Left ventricle myocardium superior (tissue), 1 donor: ENCODE measurements at regions not wholly inside any gene's neighbourhood (a gene's known extent, or its start where the extent isn't known, plus 50 kb on each side); places are given as distances from the start of the nearest gene placed in this dataset.
A peak's percentile ranks its signal among the peaks of the same experiment; 100 is the strongest.
"Not testable (repeated sequence)": the region's sequence is repeated elsewhere in the genome, so short reads cannot be mapped to it uniquely, and the experiment has no call there.

ENCODE experiments used
- ATAC-seq: fragments of 200-7000 bp; cut with Tn5 transposase; one replicate; pipeline ENCODE4 v1.9.1; 2020; ENCODE audit warnings: mild to moderate bottlenecking, moderate library complexity
- DNase-seq: peaks from one replicate; pipeline ENCODE4 v3.0.0-alpha.2; 2020
- intact Hi-C: fragments of 100-400 bp; cut with micrococcal nuclease; formaldehyde crosslinking; loops from one replicate; pipeline ENCODE4 v1.11.0; 2022
- donor health status: DM: no; HTN: yes; CAD: no; lungs with severe emphysema.

- DNase-seq (no peak), ATAC-seq (no peak)
- intact Hi-C loops, result no loop called here
These were observed 304.3 kb upstream of the PLD5 start for GRCh38 chr1:242828828-242829227.

- intact Hi-C loops, result no loop called here
- no peak for DNase-seq
- peak; percentile 19 for ATAC-seq
These were observed 303.7 kb upstream of the PLD5 start for GRCh38 chr1:242828199-242828598.

DNA sequence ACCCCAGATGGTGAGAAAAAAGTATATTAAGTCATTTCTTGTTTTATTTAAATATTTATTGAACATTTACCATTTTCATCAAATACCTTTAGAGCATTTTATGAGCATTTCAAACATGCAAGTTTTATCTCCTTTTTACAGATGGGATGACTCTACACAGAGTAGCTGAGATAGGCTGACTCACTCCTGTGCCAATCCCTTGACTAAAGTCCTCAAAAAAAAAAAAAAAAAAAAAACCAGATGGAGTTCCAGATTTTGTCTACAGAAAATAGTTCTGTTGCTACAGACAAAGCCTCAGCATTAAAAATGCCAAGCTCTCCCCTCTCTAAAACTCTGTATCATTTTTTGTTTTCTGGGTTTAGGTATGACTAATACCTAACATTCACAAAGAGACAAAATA lies 303.0 kb upstream of the PLD5 start:
- ATAC-seq (no peak), DNase-seq (no peak)
- intact Hi-C loops, result no loop called here

DNA sequence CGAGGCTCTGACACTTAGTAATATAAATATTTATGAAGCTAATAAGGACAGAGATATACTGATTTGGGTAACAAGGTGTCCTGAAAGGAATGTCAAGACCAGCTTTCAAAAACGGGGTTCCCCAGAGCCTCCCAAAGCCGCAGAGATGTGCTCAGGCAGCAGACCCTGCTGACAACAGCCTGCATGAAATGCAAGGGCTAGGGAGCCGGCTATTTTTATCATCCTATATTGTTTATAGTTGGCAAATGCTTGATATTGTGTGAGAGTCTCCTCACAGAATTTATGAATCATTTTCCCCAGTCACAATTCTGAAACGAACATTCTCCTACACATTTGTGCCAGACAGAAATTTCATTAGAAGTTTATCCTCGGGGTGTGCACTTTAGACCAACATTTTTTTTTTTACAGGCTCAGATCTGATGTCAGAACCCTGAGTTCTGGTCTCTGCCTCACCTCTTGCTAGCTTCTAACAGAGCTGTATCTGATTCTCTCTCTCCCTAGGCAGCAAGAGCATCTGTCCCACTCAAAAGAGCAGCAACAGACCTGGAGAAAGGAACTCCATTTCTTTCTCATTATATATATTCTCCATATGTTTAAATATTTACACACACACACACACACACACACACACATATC lies 302.3 kb upstream of the PLD5 start:
- ATAC-seq, result no peak

GRCh38 chr1:242824435-242824834 lies 299.9 kb upstream of the PLD5 start:
- intact Hi-C loops, result no loop called here
- DNase-seq, result no peak

More for the DNA sequence above, 302.3 kb upstream of the PLD5 start:
- no peak for DNase-seq
- intact Hi-C loops, result no loop called here

GRCh38 chr1:242813490-242814091 lies 289.1 kb upstream of the PLD5 start:
- DNase-seq, result no peak
- intact Hi-C loops, result no loop called here
- no peak for ATAC-seq

More at GRCh38 chr1:242824435-242824834, 299.9 kb upstream of the PLD5 start:
- ATAC-seq, result no peak

DNA sequence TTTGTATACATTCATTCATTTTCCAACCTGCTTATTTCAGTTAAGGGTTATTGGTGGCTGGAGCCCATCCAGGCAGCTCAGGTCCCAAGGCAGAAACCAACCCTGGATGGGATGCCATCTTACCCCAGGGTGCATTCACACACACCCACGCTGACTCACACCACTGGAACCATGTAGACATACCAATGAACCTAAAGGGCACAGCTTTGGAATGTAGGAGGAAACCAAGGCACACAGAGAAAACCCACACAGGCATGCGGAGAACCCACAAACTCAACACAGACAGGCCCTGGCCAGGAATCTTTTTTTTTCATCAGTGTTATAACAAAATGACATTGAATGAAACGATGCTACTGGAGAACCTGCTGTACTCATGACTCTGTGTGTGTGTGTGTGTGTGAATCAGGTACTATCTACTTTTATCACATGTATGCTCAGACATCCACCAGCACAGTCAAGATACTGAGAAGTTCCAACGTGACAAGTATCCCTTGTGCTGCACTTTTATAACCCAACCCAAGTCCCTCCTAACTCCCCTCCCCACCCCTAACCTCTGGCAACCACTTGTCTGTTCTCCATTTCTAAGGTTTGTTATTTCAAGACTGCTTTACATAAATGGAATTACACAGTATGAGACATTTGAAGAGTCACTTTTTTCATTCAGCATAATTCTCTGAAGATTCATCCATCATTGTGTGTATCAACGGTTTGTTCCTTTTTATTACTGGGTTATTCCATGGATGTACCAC lies 286.8 kb upstream of the PLD5 start:
- DNase-seq (no peak), ATAC-seq (no peak)
- intact Hi-C loops, result no loop called here

GRCh38 chr1:242806324-242806723 lies 281.8 kb upstream of the PLD5 start:
- intact Hi-C loops, result no loop called here
- ATAC-seq (no peak), DNase-seq (no peak)

- ATAC-seq, intact Hi-C loops, DNase-seq: not testable (repeated sequence)
These were observed 280.9 kb upstream of the PLD5 start for GRCh38 chr1:242805360-242805759.

DNA sequence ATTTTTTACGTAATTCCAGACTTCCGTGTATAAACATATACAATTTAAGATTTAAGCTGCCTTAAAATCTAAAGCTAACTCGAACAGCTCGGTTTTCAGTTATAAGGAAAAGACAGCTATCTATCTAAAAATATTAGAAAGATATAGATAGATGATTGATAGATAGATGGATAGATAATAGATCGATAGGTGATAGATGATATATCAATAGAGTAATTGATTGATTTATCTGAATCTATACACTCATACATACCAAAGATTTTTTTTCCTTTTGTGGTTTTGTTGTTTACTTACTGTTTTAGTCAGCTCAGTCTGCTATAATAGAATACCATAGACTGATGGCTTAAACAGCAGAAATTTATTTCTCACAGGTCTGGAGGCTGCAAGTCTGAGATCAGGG lies 278.5 kb upstream of the PLD5 start:
- intact Hi-C loops, result no loop called here
- ATAC-seq, result no peak
- no peak for DNase-seq

- intact Hi-C loops, result no loop called here
- DNase-seq (no peak), ATAC-seq (no peak)
These were observed 276.0 kb upstream of the PLD5 start for GRCh38 chr1:242800521-242800920.

GRCh38 chr1:242797856-242798255 lies 273.4 kb upstream of the PLD5 start:
- intact Hi-C loops, result no loop called here
- DNase-seq, result no peak

DNA sequence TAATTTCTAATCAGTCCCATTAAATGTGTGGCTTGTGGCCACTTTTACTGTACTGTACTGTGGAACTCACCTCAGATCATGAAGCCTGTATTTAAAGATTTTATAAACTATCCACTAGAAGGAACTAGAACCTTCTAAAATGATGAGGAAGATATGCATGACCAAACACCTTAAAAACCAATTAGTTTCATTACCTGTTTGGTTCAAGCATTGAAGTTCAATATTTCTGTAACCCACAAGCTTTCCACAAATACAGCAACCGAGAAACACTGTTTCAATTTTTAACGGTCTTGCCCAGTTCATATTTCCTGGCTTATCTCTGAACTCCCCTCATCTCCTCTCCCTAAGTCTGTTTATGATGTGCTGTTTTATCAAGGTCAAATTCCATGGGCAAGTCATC lies 264.3 kb upstream of the PLD5 start:
- ATAC-seq, result no peak
- DNase-seq, result no peak
- intact Hi-C loops, result no loop called here

More at GRCh38 chr1:242797856-242798255, 273.4 kb upstream of the PLD5 start:
- ATAC-seq, result no peak

- ATAC-seq (no peak), DNase-seq (no peak)
- intact Hi-C loops, result no loop called here
These were observed 263.5 kb upstream of the PLD5 start for GRCh38 chr1:242787968-242788367.

DNA sequence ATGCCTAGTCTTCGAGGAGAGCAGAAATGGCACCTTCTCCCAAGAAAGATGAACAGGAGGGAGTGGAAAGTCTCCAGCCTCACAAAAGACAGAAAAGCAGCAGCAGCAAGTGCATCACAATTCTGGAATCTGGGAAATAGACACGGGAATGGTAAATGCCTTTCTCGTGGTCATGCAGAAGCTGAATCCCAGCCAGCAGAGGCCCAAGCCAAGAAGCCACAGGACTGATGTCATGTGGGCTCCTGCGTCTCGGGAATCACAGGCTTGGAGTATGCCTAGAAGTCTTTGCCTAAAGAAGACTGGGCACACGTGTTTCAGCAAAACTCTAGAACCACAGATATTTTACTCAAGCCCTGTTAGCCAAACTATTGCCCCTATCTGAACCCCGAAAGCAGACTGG lies 260.3 kb upstream of the PLD5 start:
- no peak for ATAC-seq
- DNase-seq, result no peak
- intact Hi-C loops, result no loop called here

DNA sequence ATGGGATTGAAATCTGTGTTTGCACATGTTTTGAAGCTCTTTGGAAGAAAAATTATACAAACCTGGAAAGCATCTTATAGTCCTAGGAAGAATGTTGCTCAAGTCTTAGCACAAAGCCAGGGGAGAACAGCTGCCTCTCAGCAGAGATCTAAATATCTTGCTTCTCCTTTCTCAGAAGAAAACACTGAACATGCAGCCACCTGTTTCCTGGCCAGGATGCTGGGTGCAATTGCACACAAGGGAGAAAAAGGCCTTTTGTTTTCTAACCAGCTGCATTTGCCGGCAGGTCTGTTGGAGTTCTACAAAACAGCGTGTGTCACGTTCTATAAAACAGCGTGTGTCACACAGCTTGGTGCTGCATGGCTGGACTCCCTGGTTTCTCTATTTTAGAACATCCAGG lies 259.6 kb upstream of the PLD5 start:
- ATAC-seq, result no peak
- intact Hi-C loops, result no loop called here
- no peak for DNase-seq

DNA sequence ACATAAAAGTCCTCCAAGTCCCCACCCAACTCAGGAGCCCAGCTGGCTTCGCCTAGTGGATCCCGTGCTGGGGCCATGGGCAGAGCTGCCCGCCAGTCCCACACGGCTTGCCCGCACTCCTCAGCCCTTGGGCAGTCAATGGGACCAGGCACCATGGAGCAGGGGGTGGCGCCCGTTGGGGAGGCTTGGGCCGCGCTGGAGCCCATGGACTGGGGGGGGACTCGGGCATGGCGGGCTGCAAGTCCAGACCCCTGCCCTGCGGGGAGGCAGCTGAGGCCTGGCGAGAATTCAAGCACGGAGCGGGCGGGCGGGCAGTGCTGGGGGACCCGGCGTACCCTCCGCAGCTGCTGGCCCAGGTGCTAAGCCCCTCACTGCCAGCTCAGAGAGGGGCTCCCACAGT lies 249.8 kb upstream of the PLD5 start:
- ATAC-seq (no peak), DNase-seq (no peak)
- intact Hi-C loops, result no loop called here

DNA sequence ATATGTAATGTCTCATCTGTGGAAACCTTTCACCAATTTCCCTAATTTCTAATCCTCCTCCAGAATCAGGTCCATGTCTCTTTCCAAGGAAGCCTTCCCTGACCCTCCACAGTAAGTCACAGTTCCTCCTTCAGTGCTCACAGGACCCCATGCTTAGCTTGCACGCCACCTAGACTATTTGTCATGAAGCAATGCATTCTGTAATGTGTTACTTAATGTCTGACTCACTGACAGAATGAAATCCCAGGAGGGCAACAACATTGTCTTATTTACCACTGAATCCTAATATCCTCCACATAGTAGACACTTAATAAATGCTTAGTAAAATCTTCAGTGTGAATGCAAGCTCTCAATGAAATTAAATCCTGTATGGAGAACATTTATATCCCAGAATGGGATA lies 245.9 kb upstream of the PLD5 start:
- ATAC-seq, result no peak
- DNase-seq, result no peak
- intact Hi-C loops, result no loop called here

- intact Hi-C loops, result no loop called here
- DNase-seq (no peak), ATAC-seq (no peak)
These were observed 239.7 kb upstream of the PLD5 start for GRCh38 chr1:242764161-242764560.

DNA sequence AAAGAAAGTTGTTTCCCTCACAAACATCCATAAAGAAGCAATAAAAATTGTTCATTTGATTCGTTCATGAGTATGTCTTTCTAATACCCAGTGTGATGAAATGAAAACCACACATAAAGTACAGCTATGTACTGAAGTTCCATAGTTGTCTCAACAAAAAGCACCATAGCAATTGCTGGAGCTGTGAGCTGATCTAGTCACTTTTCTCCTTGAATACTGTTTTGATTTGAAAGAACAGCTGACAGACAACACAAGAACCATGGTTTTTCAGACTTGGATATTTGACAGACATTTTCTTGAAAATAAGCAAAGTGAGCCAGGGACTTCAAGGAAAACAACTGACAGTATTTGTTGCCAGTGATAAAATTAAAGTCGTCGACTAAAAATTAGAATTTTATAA lies 237.1 kb upstream of the PLD5 start:
- ATAC-seq, result no peak
- intact Hi-C loops, result no loop called here
- DNase-seq, result no peak

DNA sequence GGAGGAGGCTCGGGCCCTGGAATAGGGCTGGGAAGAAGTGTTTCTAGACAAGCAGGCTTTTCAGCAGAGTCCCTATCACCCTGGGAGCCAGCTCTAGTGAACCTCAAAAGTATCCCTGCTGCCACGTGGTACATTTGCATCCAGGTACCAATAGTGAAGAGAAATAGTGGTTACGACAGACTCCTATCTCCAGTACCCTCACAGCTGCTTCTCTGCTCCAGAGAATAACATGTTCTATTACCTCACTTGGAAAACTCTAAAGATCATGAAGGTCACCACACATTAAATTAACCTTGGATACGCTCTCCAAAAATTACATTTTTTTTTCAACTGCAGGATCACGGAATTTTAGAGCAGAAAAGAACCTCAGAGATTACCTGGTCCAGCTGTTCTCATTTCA lies 230.4 kb upstream of the PLD5 start:
- intact Hi-C loops, result no loop called here
- ATAC-seq, result no peak

More for the DNA sequence above, 230.4 kb upstream of the PLD5 start:
- no peak for DNase-seq
